ENCODE measurements at regions not wholly inside any gene's neighbourhood (a gene's known extent, or its start where the extent isn't known, plus 50 kb on each side); places are given as distances from the start of the nearest gene placed in this dataset.

DNA sequence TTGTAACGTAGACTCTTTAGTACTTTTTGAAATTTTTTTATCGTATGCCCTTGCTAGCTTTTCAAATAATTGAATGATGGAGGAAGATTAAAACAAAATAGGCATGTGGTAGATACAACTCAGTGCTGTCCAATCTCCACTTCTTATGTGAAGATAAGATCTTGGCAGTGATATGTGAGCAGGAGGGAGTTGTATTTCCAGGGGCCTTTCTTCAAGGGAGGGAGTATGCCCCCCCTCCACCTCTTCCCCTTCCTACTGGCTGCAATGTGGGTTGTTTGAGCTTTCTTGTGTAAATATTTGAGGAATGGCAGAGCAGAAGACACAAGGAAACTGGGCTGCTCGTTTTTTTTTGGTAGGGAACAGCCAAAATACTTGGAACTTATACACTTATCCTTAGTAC, 374.9 kb downstream of the PSAT1 start:
- TF ChIP-seq RFX5 (IDR thresholded peaks at IDR 0.05) = no peak
- TF ChIP-seq, protein P1, sequence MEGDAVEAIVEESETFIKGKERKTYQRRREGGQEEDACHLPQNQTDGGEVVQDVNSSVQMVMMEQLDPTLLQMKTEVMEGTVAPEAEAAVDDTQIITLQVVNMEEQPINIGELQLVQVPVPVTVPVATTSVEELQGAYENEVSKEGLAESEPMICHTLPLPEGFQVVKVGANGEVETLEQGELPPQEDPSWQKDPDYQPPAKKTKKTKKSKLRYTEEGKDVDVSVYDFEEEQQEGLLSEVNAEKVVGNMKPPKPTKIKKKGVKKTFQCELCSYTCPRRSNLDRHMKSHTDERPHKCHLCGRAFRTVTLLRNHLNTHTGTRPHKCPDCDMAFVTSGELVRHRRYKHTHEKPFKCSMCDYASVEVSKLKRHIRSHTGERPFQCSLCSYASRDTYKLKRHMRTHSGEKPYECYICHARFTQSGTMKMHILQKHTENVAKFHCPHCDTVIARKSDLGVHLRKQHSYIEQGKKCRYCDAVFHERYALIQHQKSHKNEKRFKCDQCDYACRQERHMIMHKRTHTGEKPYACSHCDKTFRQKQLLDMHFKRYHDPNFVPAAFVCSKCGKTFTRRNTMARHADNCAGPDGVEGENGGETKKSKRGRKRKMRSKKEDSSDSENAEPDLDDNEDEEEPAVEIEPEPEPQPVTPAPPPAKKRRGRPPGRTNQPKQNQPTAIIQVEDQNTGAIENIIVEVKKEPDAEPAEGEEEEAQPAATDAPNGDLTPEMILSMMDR (IDR thresholded peaks at IDR 0.05) = no peak
- TF ChIP-seq, protein P2, sequence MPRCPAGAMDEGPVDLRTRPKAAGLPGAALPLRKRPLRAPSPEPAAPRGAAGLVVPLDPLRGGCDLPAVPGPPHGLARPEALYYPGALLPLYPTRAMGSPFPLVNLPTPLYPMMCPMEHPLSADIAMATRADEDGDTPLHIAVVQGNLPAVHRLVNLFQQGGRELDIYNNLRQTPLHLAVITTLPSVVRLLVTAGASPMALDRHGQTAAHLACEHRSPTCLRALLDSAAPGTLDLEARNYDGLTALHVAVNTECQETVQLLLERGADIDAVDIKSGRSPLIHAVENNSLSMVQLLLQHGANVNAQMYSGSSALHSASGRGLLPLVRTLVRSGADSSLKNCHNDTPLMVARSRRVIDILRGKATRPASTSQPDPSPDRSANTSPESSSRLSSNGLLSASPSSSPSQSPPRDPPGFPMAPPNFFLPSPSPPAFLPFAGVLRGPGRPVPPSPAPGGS (IDR thresholded peaks at IDR 0.05) = no peak
